Thyroid gland (tissue), 4 donors: ENCODE measurements at regions not wholly inside any gene's neighbourhood (a gene's known extent, or its start where the extent isn't known, plus 50 kb on each side); places are given as distances from the start of the nearest gene placed in this dataset.

Experiments used
- POLR2A ChIP-seq, 2 donors: fragments of 450-650 bp; IDR thresholded peaks; one replicate each; pipeline ENCODE4 v1.6.1; 2017; ENCODE audit warnings: antibody characterized with exemption in 2 of 2, mild to moderate bottlenecking in 2 of 2, moderate library complexity in 1 of 2
- TF ChIP-seq, protein P1 (sequence below), 6 experiments: fragments of 200-600 bp in 3 of 6; fragments of 450-650 bp in 3 of 6; sonication (generic) in 3 of 6; IDR thresholded peaks; one replicate each; pipeline ENCODE4 v1.5.1; 2016 to 2019; ENCODE audit warnings: antibody characterized with exemption in 6 of 6, mild to moderate bottlenecking in 2 of 6, inconsistent platforms in 1 of 6, moderate library complexity in 1 of 6

DNA sequence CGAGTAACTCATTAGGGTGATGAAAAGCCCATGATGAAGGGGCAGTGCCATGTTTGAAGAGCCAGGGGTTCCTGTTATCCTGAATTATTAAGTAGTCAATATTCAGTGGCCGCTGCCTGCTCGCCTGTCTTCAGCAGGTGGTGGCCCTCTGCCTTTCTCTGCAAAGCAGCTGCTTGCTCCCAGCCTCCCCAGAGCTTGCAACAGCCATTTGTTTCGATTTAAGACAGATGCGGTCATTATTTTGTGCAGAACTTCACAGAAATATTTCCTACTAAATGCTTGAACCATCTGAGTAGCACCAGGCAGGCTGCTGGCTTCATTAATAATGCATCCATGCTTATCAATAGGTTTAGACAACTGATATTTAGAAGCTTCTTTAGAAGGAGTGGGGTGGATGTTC, 104.3 kb upstream of the TTC29 start:
- TF ChIP-seq, protein P1, sequence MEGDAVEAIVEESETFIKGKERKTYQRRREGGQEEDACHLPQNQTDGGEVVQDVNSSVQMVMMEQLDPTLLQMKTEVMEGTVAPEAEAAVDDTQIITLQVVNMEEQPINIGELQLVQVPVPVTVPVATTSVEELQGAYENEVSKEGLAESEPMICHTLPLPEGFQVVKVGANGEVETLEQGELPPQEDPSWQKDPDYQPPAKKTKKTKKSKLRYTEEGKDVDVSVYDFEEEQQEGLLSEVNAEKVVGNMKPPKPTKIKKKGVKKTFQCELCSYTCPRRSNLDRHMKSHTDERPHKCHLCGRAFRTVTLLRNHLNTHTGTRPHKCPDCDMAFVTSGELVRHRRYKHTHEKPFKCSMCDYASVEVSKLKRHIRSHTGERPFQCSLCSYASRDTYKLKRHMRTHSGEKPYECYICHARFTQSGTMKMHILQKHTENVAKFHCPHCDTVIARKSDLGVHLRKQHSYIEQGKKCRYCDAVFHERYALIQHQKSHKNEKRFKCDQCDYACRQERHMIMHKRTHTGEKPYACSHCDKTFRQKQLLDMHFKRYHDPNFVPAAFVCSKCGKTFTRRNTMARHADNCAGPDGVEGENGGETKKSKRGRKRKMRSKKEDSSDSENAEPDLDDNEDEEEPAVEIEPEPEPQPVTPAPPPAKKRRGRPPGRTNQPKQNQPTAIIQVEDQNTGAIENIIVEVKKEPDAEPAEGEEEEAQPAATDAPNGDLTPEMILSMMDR (IDR thresholded peaks at IDR 0.05): no peak
- no peak for TF ChIP-seq POLR2A (IDR thresholded peaks at IDR 0.05)
